Body of pancreas (tissue), 4 donors: ENCODE measurements at regions not wholly inside any gene's neighbourhood (a gene's known extent, or its start where the extent isn't known, plus 50 kb on each side); places are given as distances from the start of the nearest gene placed in this dataset.

Source experiments
- ATAC-seq: fragments of 150-250 bp; one replicate; pipeline ENCODE4 v1.9.1; 2016
- DNase-seq, 4 donors: peaks; one replicate each; pipeline ENCODE4 v3.0.0-alpha.2; 2019
- H3K27ac ChIP-seq, 4 donors: fragments of 200-600 bp; sonication (generic); 1 replicate in 3 of 4; 2 replicates in 1 of 4; pipeline versions ENCODE4 v1.5.1 to v1.6.1; 2016 to 2019; ENCODE audit warnings: mild to moderate bottlenecking in 1 of 4, mixed read lengths in 1 of 4, moderate library complexity in 1 of 4
- H3K27me3 ChIP-seq, 2 donors: fragments of 200-600 bp; sonication (generic); one replicate each; pipeline ENCODE4 v1.6.0; 2016; ENCODE audit warnings: mild to moderate bottlenecking in 1 of 2
- H3K36me3 ChIP-seq, 2 donors: fragments of 200-600 bp; sonication (generic); replicated peaks in 1 of 2; 2 replicates each; pipeline ENCODE4 v1.5.1; 2016; ENCODE audit warnings: low read depth in 2 of 2; ENCODE audit not compliant: insufficient read depth in 1 of 2
- H3K4me1 ChIP-seq: fragments of 200-600 bp; sonication (generic); one replicate; pipeline ENCODE4 v1.6.0; 2016
- H3K4me3 ChIP-seq, 2 donors: fragments of 200-600 bp; sonication (generic); 1 replicate in 1 of 2; 2 replicates in 1 of 2; pipeline ENCODE4 v1.5.1; 2016 to 2019
- H3K9me3 ChIP-seq, 3 donors: fragments of 200-600 bp; sonication (generic); 1 replicate in 2 of 3; 2 replicates in 1 of 3; pipeline ENCODE4 v1.5.1; 2016
- POLR2A ChIP-seq, 3 donors: fragments of 450-650 bp; IDR thresholded peaks; one replicate each; pipeline ENCODE4 v1.6.1; 2016; ENCODE audit warnings: antibody characterized with exemption in 3 of 3, mild to moderate bottlenecking in 2 of 3
- WGBS, 2 donors: methylation state at CpG; one replicate each; pipeline ENCODE4 v1.1.5; 2017; 5-methylcytosine and 5-hydroxymethylcytosine counted together
- intact Hi-C: fragments of 100-400 bp; cut with DNase I; formaldehyde crosslinking; loops from one replicate; pipeline ENCODE4 v1.15.1; 2023
- TF ChIP-seq, protein P1 (sequence below), 7 experiments: fragments of 450-650 bp in 4 of 7; fragments of 200-600 bp in 3 of 7; sonication (generic) in 3 of 7; IDR thresholded peaks; one replicate each; pipeline ENCODE4 v1.5.1; 2016 to 2019; ENCODE audit warnings: antibody characterized with exemption in 7 of 7

DNA sequence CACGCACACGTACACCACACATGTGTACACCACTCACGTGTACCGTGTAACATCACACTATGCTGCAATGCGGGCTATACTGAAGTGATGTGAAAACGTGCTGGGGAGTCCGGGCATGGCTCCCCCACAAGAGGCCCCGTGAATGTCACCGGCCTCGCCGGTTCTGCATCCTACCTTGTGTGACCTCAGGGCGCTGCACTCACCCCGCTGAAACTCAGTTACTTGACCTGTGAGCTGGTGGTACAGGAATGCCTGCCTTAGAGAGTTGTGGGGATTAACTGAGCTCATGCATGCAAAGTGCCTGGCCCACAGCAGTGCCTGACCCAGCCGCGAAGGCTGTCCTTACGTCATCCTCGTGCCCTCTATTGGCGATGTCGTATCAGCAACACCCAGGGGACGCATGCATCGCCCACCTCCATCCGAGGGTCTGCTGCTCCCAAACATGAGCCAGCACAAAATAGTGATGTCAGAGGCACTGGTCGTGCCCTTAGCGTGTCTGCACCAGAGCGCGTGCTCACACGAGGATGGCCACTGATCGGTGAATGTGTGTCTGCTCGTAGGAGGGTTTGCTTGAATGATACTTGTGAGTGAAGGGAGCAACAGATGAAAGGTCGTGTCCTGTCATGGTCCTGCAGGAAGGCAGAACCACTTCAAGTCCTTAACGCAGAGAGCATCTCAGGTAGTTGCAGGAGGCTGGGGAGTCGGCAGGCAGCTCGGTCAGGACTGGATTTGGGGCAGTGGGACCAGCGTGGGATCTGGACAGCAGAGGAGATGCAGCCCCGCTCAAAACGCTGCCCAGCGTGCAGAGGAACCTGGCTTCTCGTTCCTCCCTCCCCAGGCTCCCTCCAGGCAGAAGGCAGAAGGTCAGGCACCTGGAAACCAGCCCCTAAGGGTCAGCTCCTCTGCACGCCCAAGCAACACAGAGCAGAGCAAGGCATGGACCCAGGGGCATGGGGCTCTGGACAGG is 126.2 kb upstream of the SPACA7 start:
- DNase-seq, result no peak
- Histone ChIP-seq H3K4me1 (no peaks in the 10 kb centered on the region), H3K4me3 (no peak overlapping the region), H3K27ac (no peak overlapping the region), H3K9me3 (no peaks in the 10 kb centered on the region), H3K27me3 (peaks cover 0 to 4% of the 10 kb centered on the region in 2 donors), H3K36me3 (no peaks in the 10 kb centered on the region)
- TF ChIP-seq, protein P1, sequence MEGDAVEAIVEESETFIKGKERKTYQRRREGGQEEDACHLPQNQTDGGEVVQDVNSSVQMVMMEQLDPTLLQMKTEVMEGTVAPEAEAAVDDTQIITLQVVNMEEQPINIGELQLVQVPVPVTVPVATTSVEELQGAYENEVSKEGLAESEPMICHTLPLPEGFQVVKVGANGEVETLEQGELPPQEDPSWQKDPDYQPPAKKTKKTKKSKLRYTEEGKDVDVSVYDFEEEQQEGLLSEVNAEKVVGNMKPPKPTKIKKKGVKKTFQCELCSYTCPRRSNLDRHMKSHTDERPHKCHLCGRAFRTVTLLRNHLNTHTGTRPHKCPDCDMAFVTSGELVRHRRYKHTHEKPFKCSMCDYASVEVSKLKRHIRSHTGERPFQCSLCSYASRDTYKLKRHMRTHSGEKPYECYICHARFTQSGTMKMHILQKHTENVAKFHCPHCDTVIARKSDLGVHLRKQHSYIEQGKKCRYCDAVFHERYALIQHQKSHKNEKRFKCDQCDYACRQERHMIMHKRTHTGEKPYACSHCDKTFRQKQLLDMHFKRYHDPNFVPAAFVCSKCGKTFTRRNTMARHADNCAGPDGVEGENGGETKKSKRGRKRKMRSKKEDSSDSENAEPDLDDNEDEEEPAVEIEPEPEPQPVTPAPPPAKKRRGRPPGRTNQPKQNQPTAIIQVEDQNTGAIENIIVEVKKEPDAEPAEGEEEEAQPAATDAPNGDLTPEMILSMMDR (IDR thresholded peaks at IDR 0.05), result no peak
- TF ChIP-seq POLR2A (IDR thresholded peaks at IDR 0.05), result no peak
- 57 to 64% methylated on average over 20 to 35 of the region's 39 CpGs for WGBS, 2 donors
- no peak for ATAC-seq
- intact Hi-C loops, result no loop called here

DNA sequence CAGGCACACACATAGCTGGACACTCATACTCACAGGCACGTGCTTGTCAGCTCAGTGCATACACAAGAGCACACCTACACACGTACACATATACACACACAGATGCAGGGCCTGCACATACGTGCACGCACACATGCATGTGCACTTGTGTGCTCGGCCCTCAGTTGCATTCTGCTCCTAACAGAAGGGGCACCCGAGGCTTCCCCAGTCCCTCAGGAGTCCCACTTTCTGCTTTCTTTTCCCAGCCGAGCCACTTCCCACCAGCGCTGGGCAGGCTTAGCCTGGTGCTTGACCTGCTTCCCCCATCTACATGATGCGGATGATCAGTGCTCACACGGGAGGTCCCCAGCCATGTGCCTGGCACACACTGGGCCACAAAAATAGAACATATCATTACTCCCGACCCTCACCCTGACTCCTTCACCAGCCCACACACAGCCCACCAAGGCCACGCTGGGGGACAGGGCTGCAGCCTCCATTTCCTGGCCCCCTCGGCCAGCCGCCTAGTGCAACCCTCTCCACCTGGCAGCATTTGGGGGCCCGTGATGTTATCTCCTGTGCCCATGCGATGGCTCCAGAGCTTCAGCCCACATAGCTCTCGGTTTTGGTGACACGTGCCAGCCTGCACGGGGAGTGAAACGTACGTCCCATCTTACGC is 125.2 kb upstream of the SPACA7 start:
- Histone ChIP-seq H3K4me1 (no peaks in the 10 kb centered on the region), H3K27me3 (peaks cover 0 to 4% of the 10 kb centered on the region in 2 donors), H3K36me3 (no peaks in the 10 kb centered on the region), H3K27ac (no peak overlapping the region), H3K4me3 (no peak overlapping the region), H3K9me3 (no peaks in the 10 kb centered on the region)
- DNase-seq (no peak), ATAC-seq (no peak)
- TF ChIP-seq POLR2A (IDR thresholded peaks at IDR 0.05), result no peak
- intact Hi-C loops, result no loop called here
- 54 to 67% methylated on average over 16 to 22 of the region's 22 CpGs for WGBS, 2 donors

DNA sequence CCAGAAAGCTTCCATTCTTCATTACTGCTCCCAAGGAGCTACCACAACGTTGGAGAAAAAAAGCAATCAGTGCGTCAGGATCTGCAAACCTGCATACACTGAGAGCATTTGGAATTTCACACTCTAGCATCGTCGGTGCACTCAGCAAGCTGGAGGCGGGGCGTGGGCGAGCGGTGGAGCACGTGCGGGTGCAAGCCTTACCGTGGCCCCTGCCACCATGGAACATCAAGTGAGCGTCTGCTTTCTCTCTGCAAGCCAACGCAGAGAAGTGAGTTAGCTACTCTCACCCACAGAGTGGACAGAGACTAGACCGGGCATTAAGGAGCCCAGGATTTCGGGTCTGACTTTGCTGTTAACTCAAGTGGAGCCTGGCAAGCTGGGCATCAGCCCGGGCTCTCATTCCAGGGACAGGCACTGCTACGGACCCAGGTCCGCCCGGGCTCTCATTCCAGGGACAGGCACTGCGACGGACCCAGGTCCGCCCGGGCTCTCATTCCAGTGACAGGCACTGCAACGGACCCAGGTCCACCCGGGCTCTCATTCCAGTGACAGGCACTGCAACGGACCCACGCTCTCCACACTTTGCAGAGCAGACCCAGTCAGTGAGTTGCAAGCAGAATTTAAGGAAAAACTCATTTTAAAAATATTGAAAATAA is 124.1 kb upstream of the SPACA7 start:
- no peaks in the 10 kb centered on the region for H3K9me3 ChIP-seq
- H3K4me1 ChIP-seq, result no peaks in the 10 kb centered on the region
- DNase-seq, result no peak
- H3K4me3 ChIP-seq, result no peak overlapping the region
- intact Hi-C loops, result no loop called here
- ATAC-seq, result no peak
- H3K27ac ChIP-seq, result no peak overlapping the region
- H3K36me3 ChIP-seq, result no peaks in the 10 kb centered on the region
- no peak for TF ChIP-seq POLR2A (IDR thresholded peaks at IDR 0.05)
- TF ChIP-seq, protein P1 (IDR thresholded peaks at IDR 0.05), result no peak
- 53 to 64% methylated on average over 23 to 27 of the region's 27 CpGs for WGBS, 2 donors
- peaks cover 0 to 4% of the 10 kb centered on the region in 2 donors for H3K27me3 ChIP-seq

DNA sequence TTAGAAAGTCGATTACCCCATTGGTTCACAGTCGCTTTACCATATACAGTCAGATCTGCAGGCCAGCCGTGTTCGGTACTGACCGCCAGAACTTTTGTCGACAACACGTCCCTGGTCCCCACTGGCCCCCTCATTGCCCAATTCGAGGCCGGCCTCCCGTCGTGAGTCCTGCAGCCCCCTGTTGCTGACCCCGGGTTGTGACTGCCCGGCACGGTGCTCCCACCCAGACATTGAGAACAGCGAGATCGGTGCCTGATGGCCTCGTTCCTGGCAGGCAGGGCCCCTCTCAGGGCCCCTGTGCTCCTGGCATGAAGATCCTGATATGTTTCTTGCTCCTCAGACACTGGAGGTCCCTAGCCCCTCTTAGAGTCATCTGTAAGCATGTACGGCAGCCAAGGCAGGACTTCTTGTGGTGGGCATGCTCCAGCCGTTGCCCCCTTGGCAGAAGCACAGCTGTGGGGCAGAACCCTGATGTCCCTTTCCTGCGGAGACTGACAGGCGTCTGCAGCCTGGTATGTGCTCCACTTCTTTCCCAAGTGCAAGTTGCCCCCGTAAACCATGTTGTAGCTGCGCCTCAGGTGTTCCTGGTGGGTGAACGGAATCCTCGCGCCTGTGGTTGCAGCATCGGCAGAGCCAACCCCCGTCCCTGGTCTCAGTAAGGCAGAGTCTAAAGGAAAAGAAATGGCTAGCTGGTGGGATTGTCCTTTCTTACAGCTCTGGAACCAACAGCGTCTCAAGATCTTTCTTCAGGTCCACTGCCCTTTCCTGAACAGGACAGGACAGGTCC is 123.2 kb upstream of the SPACA7 start:
- Histone ChIP-seq H3K27me3 (peaks cover 0 to 4% of the 10 kb centered on the region in 2 donors), H3K4me3 (no peak overlapping the region), H3K4me1 (no peaks in the 10 kb centered on the region), H3K27ac (no peak overlapping the region), H3K36me3 (no peaks in the 10 kb centered on the region), H3K9me3 (no peaks in the 10 kb centered on the region)
- DNase-seq (no peak), ATAC-seq (no peak)
- intact Hi-C loops, result no loop called here
- TF ChIP-seq, protein P1 (IDR thresholded peaks at IDR 0.05), result no peak
- TF ChIP-seq POLR2A (IDR thresholded peaks at IDR 0.05), result no peak
- WGBS, 2 donors, result 63 to 64% methylated on average over 21 to 29 of the region's 29 CpGs
